Activated naive CD4-positive, alpha-beta T cell treated with Interleukin-2 at 50 U/mL for 16 hours (primary cell): ENCODE measurements at regions not wholly inside any gene's neighbourhood (a gene's known extent, or its start where the extent isn't known, plus 50 kb on each side); places are given as distances from the start of the nearest gene placed in this dataset.

ENCODE experiments used
- DNase-seq: peaks from one replicate; pipeline ENCODE4 v3.0.0-alpha.2; 2020

GRCh38 chr2:204445149-204445548 is 100.1 kb upstream of the PARD3B start:
- no peak for DNase-seq

GRCh38 chr2:204447722-204448121 is 97.6 kb upstream of the PARD3B start:
- DNase-seq = no peak

- no peak for DNase-seq
Observed at GRCh38 chr2:204449977-204450376, 95.3 kb upstream of the PARD3B start.

- no peak for DNase-seq
Observed at GRCh38 chr2:204451766-204452165, 93.5 kb upstream of the PARD3B start.

- DNase-seq = no peak
Observed at GRCh38 chr2:204452464-204453023, 92.7 kb upstream of the PARD3B start.

GRCh38 chr2:204453730-204454167 is 91.5 kb upstream of the PARD3B start:
- no peak for DNase-seq

GRCh38 chr2:204454672-204455380 is 90.4 kb upstream of the PARD3B start:
- DNase-seq = no peak

- DNase-seq = no peak
Observed at GRCh38 chr2:204468746-204469429, 76.4 kb upstream of the PARD3B start.

GRCh38 chr2:204470178-204470620 is 75.1 kb upstream of the PARD3B start:
- no peak for DNase-seq

- no peak for DNase-seq
Observed at GRCh38 chr2:204470621-204471196, 74.6 kb upstream of the PARD3B start.

GRCh38 chr2:204472375-204472774 is 72.9 kb upstream of the PARD3B start:
- DNase-seq = no peak

GRCh38 chr2:204473224-204473623 is 72.1 kb upstream of the PARD3B start:
- no peak for DNase-seq

GRCh38 chr2:204475399-204475798 is 69.9 kb upstream of the PARD3B start:
- no peak for DNase-seq

- no peak for DNase-seq
Observed at GRCh38 chr2:204477358-204477950, 67.8 kb upstream of the PARD3B start.

GRCh38 chr2:204479557-204479956 is 65.7 kb upstream of the PARD3B start:
- DNase-seq = no peak

GRCh38 chr2:204480676-204481075 is 64.6 kb upstream of the PARD3B start:
- DNase-seq = no peak

- no peak for DNase-seq
Observed at GRCh38 chr2:204483608-204484081, 61.6 kb upstream of the PARD3B start.

- DNase-seq = no peak
Observed at GRCh38 chr2:204486321-204486720, 59.0 kb upstream of the PARD3B start.

- DNase-seq = no peak
Observed at GRCh38 chr2:204486805-204487204, 58.5 kb upstream of the PARD3B start.

- DNase-seq = no peak
Observed at GRCh38 chr2:204487447-204488229, 57.6 kb upstream of the PARD3B start.

GRCh38 chr2:204491528-204491927 is 53.7 kb upstream of the PARD3B start:
- DNase-seq = no peak

- DNase-seq = no peak
Observed at GRCh38 chr2:204492417-204492816, 52.9 kb upstream of the PARD3B start.
